Activated CD8-positive, alpha-beta memory T cell treated with anti-CD3 and anti-CD28 coated beads for 24 hours (primary cell): ENCODE measurements at regions not wholly inside any gene's neighbourhood (a gene's known extent, or its start where the extent isn't known, plus 50 kb on each side); places are given as distances from the start of the nearest gene placed in this dataset.
"Not testable (repeated sequence)": the region's sequence is repeated elsewhere in the genome, so short reads cannot be mapped to it uniquely, and the experiment has no call there.

Experiments
- DNase-seq: peaks from one replicate; pipeline ENCODE4 v3.0.0-alpha.2; 2020

- DNase-seq: no peak
Observed at GRCh38 chr2:234719116-234719716, 222.3 kb upstream of the ARL4C start.

GRCh38 chr2:234716271-234716670 lies 219.4 kb upstream of the ARL4C start:
- DNase-seq: no peak

- no peak for DNase-seq
Observed at GRCh38 chr2:234715671-234716250, 218.9 kb upstream of the ARL4C start.

- no peak for DNase-seq
Observed at GRCh38 chr2:234714711-234715110, 217.8 kb upstream of the ARL4C start.

GRCh38 chr2:234712421-234712935 lies 215.6 kb upstream of the ARL4C start:
- no peak for DNase-seq

- DNase-seq: no peak
Observed at GRCh38 chr2:234711308-234711707, 214.4 kb upstream of the ARL4C start.

GRCh38 chr2:234710587-234710986 lies 213.7 kb upstream of the ARL4C start:
- DNase-seq: no peak

GRCh38 chr2:234710066-234710465 lies 213.2 kb upstream of the ARL4C start:
- DNase-seq: no peak

- DNase-seq: no peak
Observed at GRCh38 chr2:234708717-234709116, 211.8 kb upstream of the ARL4C start.

GRCh38 chr2:234708091-234708683 lies 211.3 kb upstream of the ARL4C start:
- DNase-seq: no peak

- DNase-seq: no peak
Observed at GRCh38 chr2:234706086-234706485, 209.2 kb upstream of the ARL4C start.

- no peak for DNase-seq
Observed at GRCh38 chr2:234705108-234705507, 208.2 kb upstream of the ARL4C start.

GRCh38 chr2:234703258-234703657 lies 206.4 kb upstream of the ARL4C start:
- DNase-seq: no peak

- no peak for DNase-seq
Observed at GRCh38 chr2:234702731-234703225, 205.9 kb upstream of the ARL4C start.

- DNase-seq: no peak
Observed at GRCh38 chr2:234701841-234702240, 205.0 kb upstream of the ARL4C start.

- DNase-seq: no peak
Observed at GRCh38 chr2:234701421-234701820, 204.5 kb upstream of the ARL4C start.

- no peak for DNase-seq
Observed at GRCh38 chr2:234699456-234699855, 202.6 kb upstream of the ARL4C start.

GRCh38 chr2:234697300-234697876 lies 200.5 kb upstream of the ARL4C start:
- not testable (repeated sequence) for DNase-seq

- no peak for DNase-seq
Observed at GRCh38 chr2:234695981-234696380, 199.1 kb upstream of the ARL4C start.

- DNase-seq: no peak
Observed at GRCh38 chr2:234694244-234695013, 197.5 kb upstream of the ARL4C start.

GRCh38 chr2:234693681-234694190 lies 196.9 kb upstream of the ARL4C start:
- not testable (repeated sequence) for DNase-seq

GRCh38 chr2:234693191-234693590 lies 196.3 kb upstream of the ARL4C start:
- DNase-seq: not testable (repeated sequence)
